Peyer's patch (tissue), 4 donors: ENCODE measurements at regions not wholly inside any gene's neighbourhood (a gene's known extent, or its start where the extent isn't known, plus 50 kb on each side); places are given as distances from the start of the nearest gene placed in this dataset.

ENCODE experiments used
- CTCF ChIP-seq, 6 experiments: fragments of 450-650 bp in 4 of 6; fragments of 200-600 bp in 2 of 6; sonication (generic) in 1 of 6; IDR thresholded peaks; one replicate each; pipeline ENCODE4 v1.5.1; 2017 to 2019; ENCODE audit warnings: antibody characterized with exemption in 6 of 6, mild to moderate bottlenecking in 3 of 6, moderate library complexity in 1 of 6
- POLR2A ChIP-seq, 2 donors: fragments of 450-650 bp; IDR thresholded peaks; one replicate each; pipeline ENCODE4 v1.5.1; 2017; ENCODE audit warnings: antibody characterized with exemption in 2 of 2, mild to moderate bottlenecking in 2 of 2, moderate library complexity in 2 of 2

GRCh38 chr6:51268666-51269065 is 450.0 kb downstream of the TFAP2B start:
- TF ChIP-seq POLR2A (IDR thresholded peaks at IDR 0.05) (no peak), CTCF (IDR thresholded peaks at IDR 0.05) (no peak)
